ENCODE measurements at regions not wholly inside any gene's neighbourhood (a gene's known extent, or its start where the extent isn't known, plus 50 kb on each side); places are given as distances from the start of the nearest gene placed in this dataset.
A peak's percentile ranks its signal among the peaks of the same experiment; 100 is the strongest.

DNA sequence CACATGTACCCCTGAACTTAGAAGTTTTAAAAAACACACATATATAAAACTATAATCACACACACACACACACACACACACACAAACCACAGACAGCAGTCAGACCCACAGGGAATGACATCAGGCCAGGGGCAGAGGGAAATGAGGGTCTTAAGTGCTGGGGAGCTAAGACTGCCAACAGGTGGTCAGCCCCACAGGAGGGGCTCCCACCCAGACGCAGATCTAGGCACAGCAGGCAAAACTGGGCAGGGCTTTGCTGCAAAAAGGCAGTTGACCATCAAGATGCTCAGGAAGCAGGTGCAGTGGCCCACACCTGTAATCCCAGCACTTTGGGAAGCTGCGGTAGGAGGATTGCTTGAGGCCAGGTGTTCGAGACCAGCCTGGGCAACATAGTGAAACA lies 121.0 kb upstream of the LSM14A start:
- Histone ChIP-seq H3K9me3 (ENCODE audit: severe bottlenecking) (no peaks in the 10 kb centered on the region), H3K4me1 (ENCODE audit: insufficient read depth, poor library complexity, severe bottlenecking) (no peaks in the 10 kb centered on the region), H3K36me3 (ENCODE audit: low read depth) (no peaks in the 10 kb centered on the region), H3K4me3 (ENCODE audit: severe bottlenecking) (no peak overlapping the region), H3K27me3 (ENCODE audit: insufficient read depth, poor library complexity, severe bottlenecking) (peaks cover 4% of the 10 kb centered on the region), H3K27ac (ENCODE audit: poor library complexity, severe bottlenecking) (no peak overlapping the region)
- TF ChIP-seq, protein P1, sequence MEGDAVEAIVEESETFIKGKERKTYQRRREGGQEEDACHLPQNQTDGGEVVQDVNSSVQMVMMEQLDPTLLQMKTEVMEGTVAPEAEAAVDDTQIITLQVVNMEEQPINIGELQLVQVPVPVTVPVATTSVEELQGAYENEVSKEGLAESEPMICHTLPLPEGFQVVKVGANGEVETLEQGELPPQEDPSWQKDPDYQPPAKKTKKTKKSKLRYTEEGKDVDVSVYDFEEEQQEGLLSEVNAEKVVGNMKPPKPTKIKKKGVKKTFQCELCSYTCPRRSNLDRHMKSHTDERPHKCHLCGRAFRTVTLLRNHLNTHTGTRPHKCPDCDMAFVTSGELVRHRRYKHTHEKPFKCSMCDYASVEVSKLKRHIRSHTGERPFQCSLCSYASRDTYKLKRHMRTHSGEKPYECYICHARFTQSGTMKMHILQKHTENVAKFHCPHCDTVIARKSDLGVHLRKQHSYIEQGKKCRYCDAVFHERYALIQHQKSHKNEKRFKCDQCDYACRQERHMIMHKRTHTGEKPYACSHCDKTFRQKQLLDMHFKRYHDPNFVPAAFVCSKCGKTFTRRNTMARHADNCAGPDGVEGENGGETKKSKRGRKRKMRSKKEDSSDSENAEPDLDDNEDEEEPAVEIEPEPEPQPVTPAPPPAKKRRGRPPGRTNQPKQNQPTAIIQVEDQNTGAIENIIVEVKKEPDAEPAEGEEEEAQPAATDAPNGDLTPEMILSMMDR (IDR thresholded peaks at IDR 0.05; ENCODE audit: poor library complexity, severe bottlenecking) = no peak
- no peak for DNase-seq (ENCODE audit: low spot score)
- no peak for ATAC-seq (ENCODE audit: low read depth)

DNA sequence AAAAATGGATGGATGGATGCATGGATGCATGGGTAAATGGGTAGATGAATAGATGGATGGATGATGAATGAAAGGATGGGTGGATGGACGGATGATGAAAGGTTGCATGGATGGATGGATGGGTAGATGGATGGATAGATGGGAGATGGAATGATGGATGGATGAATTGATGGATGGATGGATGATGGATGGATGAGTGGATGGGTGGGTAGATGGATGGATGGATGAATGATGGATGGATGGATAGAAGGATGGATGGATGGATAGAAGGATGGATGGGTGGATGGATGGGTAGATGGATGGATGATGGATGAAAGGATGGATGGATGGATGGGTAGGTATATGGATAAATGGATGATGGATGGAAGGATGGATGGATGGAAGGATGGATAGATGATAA lies 115.1 kb upstream of the LSM14A start:
- H3K27ac ChIP-seq (ENCODE audit: poor library complexity, severe bottlenecking) = no peak overlapping the region
- TF ChIP-seq, protein P1 (IDR thresholded peaks at IDR 0.05; ENCODE audit: poor library complexity, severe bottlenecking) = no peak
- no peaks in the 10 kb centered on the region for H3K4me1 ChIP-seq (ENCODE audit: insufficient read depth, poor library complexity, severe bottlenecking)
- H3K9me3 ChIP-seq (ENCODE audit: severe bottlenecking) = no peaks in the 10 kb centered on the region
- no peak for DNase-seq (ENCODE audit: low spot score)
- no peak for ATAC-seq (ENCODE audit: low read depth)
- H3K36me3 ChIP-seq (ENCODE audit: low read depth) = no peaks in the 10 kb centered on the region
- H3K4me3 ChIP-seq (ENCODE audit: severe bottlenecking) = no peak overlapping the region
- no peaks in the 10 kb centered on the region for H3K27me3 ChIP-seq (ENCODE audit: insufficient read depth, poor library complexity, severe bottlenecking)

DNA sequence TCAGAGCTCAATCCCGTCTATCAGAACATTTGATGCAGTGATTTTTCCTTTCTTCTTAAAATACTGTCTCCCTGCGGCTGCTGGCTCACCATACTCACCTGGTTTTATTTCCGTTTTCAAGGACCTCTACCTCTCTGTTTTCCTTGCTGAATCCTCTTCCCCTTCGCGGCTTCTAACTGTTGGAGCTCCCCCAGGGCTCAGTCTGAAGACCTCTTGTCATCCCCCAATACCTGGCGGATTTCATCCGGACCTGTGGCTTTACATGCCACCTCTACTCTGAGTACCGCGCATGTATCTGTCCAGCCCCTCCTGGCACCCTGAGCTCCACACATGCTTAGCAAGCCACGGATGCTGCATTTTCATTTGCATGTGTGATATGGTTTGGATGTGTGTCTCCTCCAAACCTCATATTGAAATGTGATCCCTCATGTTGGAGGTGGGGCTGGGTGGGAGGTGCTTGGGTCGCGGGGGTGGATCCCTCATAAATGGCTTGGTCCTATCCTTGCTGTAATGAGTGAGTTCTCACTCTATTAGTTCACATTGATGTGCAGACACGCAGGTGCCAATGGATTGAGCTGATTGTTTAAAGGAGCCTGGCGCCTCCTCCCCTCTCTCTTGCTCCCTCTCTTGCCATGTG lies 106.2 kb upstream of the LSM14A start:
- Histone ChIP-seq H3K27me3 (ENCODE audit: insufficient read depth, poor library complexity, severe bottlenecking) (peaks cover 3% of the 10 kb centered on the region), H3K4me3 (ENCODE audit: severe bottlenecking) (no peak overlapping the region), H3K27ac (ENCODE audit: poor library complexity, severe bottlenecking) (no peak overlapping the region), H3K9me3 (ENCODE audit: severe bottlenecking) (no peaks in the 10 kb centered on the region), H3K36me3 (ENCODE audit: low read depth) (no peaks in the 10 kb centered on the region), H3K4me1 (ENCODE audit: insufficient read depth, poor library complexity, severe bottlenecking) (no peaks in the 10 kb centered on the region)
- TF ChIP-seq, protein P1 (IDR thresholded peaks at IDR 0.05; ENCODE audit: poor library complexity, severe bottlenecking) = no peak
- ATAC-seq (ENCODE audit: low read depth) = peak; percentile 19; the same call in 1 of the 3 replicates
- no peak for DNase-seq (ENCODE audit: low spot score)

DNA sequence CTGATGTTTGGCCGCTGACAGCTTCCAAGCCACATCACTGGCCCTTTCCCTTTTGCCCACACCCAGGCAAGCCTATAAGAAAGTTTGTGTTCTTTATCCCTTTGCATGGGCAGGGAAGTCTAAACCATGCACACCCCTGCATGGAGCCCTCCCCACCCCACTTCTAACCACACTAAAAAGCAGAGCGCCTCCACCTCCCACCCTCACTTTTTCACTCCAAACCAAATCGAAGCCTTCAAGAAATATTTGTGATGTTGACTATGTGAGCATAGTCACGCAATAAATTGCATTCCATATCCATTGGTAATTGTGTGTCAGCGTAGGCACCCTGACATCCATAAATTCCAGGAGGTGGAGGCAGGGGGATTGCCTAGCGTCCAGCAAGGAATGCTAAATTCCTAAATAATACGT lies 104.4 kb upstream of the LSM14A start:
- Histone ChIP-seq H3K27me3 (ENCODE audit: insufficient read depth, poor library complexity, severe bottlenecking) (peaks cover 3% of the 10 kb centered on the region), H3K4me1 (ENCODE audit: insufficient read depth, poor library complexity, severe bottlenecking) (no peaks in the 10 kb centered on the region), H3K4me3 (ENCODE audit: severe bottlenecking) (no peak overlapping the region), H3K36me3 (ENCODE audit: low read depth) (no peaks in the 10 kb centered on the region), H3K9me3 (ENCODE audit: severe bottlenecking) (no peaks in the 10 kb centered on the region), H3K27ac (ENCODE audit: poor library complexity, severe bottlenecking) (peak overlapping the region; percentile 3)
- TF ChIP-seq, protein P1 (IDR thresholded peaks at IDR 0.05; ENCODE audit: poor library complexity, severe bottlenecking) = no peak
- DNase-seq (ENCODE audit: low spot score) (no peak), ATAC-seq (ENCODE audit: low read depth) (peak; percentile 77)

DNA sequence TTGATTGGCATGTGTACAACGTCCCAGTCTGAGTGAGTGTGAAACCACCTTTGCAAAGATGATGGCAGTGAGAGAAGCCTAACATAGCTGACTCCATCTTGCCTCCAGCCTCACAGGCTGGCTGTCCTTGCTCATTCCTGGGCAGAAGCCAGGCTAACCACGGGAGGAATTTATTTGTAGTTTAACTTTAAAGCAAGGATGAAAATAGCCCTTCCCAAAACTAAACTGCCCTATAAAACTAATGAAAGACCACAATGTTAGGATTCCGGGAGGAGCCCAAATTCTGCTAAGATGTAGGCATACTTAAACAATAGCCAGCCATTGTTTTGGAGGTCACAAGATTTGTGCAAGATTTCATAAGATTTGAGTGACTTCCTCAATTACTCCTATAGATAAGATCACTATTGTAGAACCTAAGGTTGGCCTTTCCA lies 96.6 kb upstream of the LSM14A start:
- no peak overlapping the region for H3K27ac ChIP-seq (ENCODE audit: poor library complexity, severe bottlenecking)
- ATAC-seq (ENCODE audit: low read depth) (no peak), DNase-seq (ENCODE audit: low spot score) (no peak)
- TF ChIP-seq, protein P1 (IDR thresholded peaks at IDR 0.05; ENCODE audit: poor library complexity, severe bottlenecking) = no peak
- no peaks in the 10 kb centered on the region for H3K36me3 ChIP-seq (ENCODE audit: low read depth)
- H3K9me3 ChIP-seq (ENCODE audit: severe bottlenecking) = peaks cover 2% of the 10 kb centered on the region
- H3K4me3 ChIP-seq (ENCODE audit: severe bottlenecking) = no peak overlapping the region
- no peaks in the 10 kb centered on the region for H3K4me1 ChIP-seq (ENCODE audit: insufficient read depth, poor library complexity, severe bottlenecking)
- no peaks in the 10 kb centered on the region for H3K27me3 ChIP-seq (ENCODE audit: insufficient read depth, poor library complexity, severe bottlenecking)
